GM10266 (cell line): ENCODE measurements at regions not wholly inside any gene's neighbourhood (a gene's known extent, or its start where the extent isn't known, plus 50 kb on each side); places are given as distances from the start of the nearest gene placed in this dataset.

Source experiments
- DNase-seq: peaks from one replicate; pipeline ENCODE4 v3.0.0; 2012; ENCODE audit errors: extremely low spot score
- CTCF ChIP-seq: IDR thresholded peaks from 2 replicates; pipeline ENCODE4 v1.5.1; 2012; ENCODE audit warnings: mild to moderate bottlenecking, low read depth; ENCODE audit not compliant: control insufficient read depth, insufficient read depth; ENCODE audit errors: missing control alignments

- TF ChIP-seq CTCF = no peak
- no peak for DNase-seq
Observed at GRCh38 chr20:57785061-57785460, 75.2 kb upstream of the PMEPA1 start.

GRCh38 chr20:57783956-57784837 lies 74.4 kb upstream of the PMEPA1 start:
- DNase-seq = no peak
- no peak for TF ChIP-seq CTCF

- DNase-seq = no peak
- TF ChIP-seq CTCF = no peak
Observed at GRCh38 chr20:57783196-57783595, 73.4 kb upstream of the PMEPA1 start.

GRCh38 chr20:57782631-57783041 lies 72.8 kb upstream of the PMEPA1 start:
- no peak for DNase-seq
- TF ChIP-seq CTCF = no peak

GRCh38 chr20:57781901-57782300 lies 72.1 kb upstream of the PMEPA1 start:
- DNase-seq = no peak
- TF ChIP-seq CTCF = no peak

- no peak for DNase-seq
- TF ChIP-seq CTCF = no peak
Observed at GRCh38 chr20:57780906-57781305, 71.1 kb upstream of the PMEPA1 start.

- DNase-seq = no peak
- TF ChIP-seq CTCF = no peak
Observed at GRCh38 chr20:57780398-57780797, 70.6 kb upstream of the PMEPA1 start.
